HG03565 (cell line): ENCODE measurements at regions not wholly inside any gene's neighbourhood (a gene's known extent, or its start where the extent isn't known, plus 50 kb on each side); places are given as distances from the start of the nearest gene placed in this dataset.

Experiments
- ATAC-seq: cut with Tn5 transposase; IDR thresholded peaks from one replicate; pipeline ENCODE4 v1.9.1; 2021; ENCODE audit warnings: mild to moderate bottlenecking, moderate library complexity; ENCODE audit not compliant: unreplicated experiment

GRCh38 chr1:90092441-90092840, 97.5 kb downstream of the ZNF326 start:
- ATAC-seq, result no peak
